ENCODE measurements at regions not wholly inside any gene's neighbourhood (a gene's known extent, or its start where the extent isn't known, plus 50 kb on each side); places are given as distances from the start of the nearest gene placed in this dataset.

- H3K27ac ChIP-seq: no peak overlapping the region
- no peaks in the 10 kb centered on the region for H3K9me3 ChIP-seq
- no peak for DNase-seq
- H3K4me1 ChIP-seq: no peaks in the 10 kb centered on the region
- H3K4me3 ChIP-seq: no peak overlapping the region
- no peaks in the 10 kb centered on the region for H3K27me3 ChIP-seq
- no peaks in the 10 kb centered on the region for H3K36me3 ChIP-seq
- TF ChIP-seq, protein P1, sequence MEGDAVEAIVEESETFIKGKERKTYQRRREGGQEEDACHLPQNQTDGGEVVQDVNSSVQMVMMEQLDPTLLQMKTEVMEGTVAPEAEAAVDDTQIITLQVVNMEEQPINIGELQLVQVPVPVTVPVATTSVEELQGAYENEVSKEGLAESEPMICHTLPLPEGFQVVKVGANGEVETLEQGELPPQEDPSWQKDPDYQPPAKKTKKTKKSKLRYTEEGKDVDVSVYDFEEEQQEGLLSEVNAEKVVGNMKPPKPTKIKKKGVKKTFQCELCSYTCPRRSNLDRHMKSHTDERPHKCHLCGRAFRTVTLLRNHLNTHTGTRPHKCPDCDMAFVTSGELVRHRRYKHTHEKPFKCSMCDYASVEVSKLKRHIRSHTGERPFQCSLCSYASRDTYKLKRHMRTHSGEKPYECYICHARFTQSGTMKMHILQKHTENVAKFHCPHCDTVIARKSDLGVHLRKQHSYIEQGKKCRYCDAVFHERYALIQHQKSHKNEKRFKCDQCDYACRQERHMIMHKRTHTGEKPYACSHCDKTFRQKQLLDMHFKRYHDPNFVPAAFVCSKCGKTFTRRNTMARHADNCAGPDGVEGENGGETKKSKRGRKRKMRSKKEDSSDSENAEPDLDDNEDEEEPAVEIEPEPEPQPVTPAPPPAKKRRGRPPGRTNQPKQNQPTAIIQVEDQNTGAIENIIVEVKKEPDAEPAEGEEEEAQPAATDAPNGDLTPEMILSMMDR (IDR thresholded peaks at IDR 0.05): no peak
- no peak for TF ChIP-seq POLR2A (IDR thresholded peaks at IDR 0.05)
Measured at GRCh38 chrX:16308773-16309172, 141.5 kb downstream of the MAGEB17 start.

DNA sequence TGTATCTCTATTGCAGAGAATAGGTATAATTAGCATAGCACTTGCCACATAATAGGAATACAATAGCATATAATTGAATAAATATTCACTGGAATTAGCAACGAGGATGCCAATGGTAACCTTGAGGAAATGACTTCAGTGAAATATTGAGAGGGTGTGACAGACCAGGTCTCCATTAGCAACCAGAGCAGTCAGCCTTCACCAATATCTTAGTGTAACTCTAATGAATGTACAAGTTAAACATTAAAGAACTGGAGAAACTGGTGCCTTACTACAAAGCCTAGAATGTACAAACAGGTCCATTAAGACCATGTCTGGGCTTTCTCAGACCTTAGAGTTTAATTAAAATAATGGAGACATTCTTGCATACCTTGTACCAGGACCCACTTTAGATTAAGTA is 143.0 kb downstream of the MAGEB17 start:
- TF ChIP-seq POLR2A (IDR thresholded peaks at IDR 0.05): no peak
- TF ChIP-seq, protein P1 (IDR thresholded peaks at IDR 0.05): no peak
- no peak for DNase-seq
- no peak overlapping the region for H3K4me3 ChIP-seq
- H3K27ac ChIP-seq: no peak overlapping the region
- no peaks in the 10 kb centered on the region for H3K4me1 ChIP-seq
- no peaks in the 10 kb centered on the region for H3K27me3 ChIP-seq
- H3K9me3 ChIP-seq: no peaks in the 10 kb centered on the region
- no peaks in the 10 kb centered on the region for H3K36me3 ChIP-seq

GRCh38 chrX:16311671-16312070 is 144.4 kb downstream of the MAGEB17 start:
- no peaks in the 10 kb centered on the region for H3K4me1 ChIP-seq
- TF ChIP-seq, protein P1 (IDR thresholded peaks at IDR 0.05): no peak
- no peak for TF ChIP-seq POLR2A (IDR thresholded peaks at IDR 0.05)
- H3K36me3 ChIP-seq: no peaks in the 10 kb centered on the region
- no peak for DNase-seq
- no peaks in the 10 kb centered on the region for H3K9me3 ChIP-seq
- H3K27ac ChIP-seq: no peak overlapping the region
- H3K4me3 ChIP-seq: no peak overlapping the region
- H3K27me3 ChIP-seq: no peaks in the 10 kb centered on the region

GRCh38 chrX:16312761-16313623 is 145.7 kb downstream of the MAGEB17 start:
- no peaks in the 10 kb centered on the region for H3K27me3 ChIP-seq
- H3K9me3 ChIP-seq: no peaks in the 10 kb centered on the region
- TF ChIP-seq, protein P1 (IDR thresholded peaks at IDR 0.05): no peak
- no peak for TF ChIP-seq POLR2A (IDR thresholded peaks at IDR 0.05)

DNA sequence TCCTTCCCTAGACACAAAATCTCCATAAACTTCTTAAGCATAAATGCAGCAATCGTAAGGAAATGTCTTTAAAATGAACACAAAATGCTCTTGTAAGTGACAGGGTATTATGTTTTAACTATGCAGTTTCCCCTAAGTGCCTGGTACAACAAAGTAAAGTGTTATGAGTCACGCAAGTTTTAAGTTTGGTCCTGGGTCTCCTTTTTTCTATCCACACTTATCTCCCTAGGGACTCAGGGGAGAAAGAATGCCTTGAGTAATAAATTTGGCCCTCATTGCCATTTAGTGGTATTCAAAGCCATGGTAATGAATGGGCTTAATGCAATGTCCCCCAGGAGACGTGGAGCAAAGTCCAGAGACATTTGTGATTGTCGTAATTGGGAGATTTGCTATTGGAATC is 149.1 kb downstream of the MAGEB17 start:
- no peak overlapping the region for H3K4me3 ChIP-seq
- H3K4me1 ChIP-seq: no peaks in the 10 kb centered on the region
- DNase-seq: no peak
- TF ChIP-seq, protein P1 (IDR thresholded peaks at IDR 0.05): no peak
- no peak for TF ChIP-seq POLR2A (IDR thresholded peaks at IDR 0.05)
- no peak overlapping the region for H3K27ac ChIP-seq
- no peaks in the 10 kb centered on the region for H3K27me3 ChIP-seq
- H3K9me3 ChIP-seq: no peaks in the 10 kb centered on the region
- no peaks in the 10 kb centered on the region for H3K36me3 ChIP-seq

More at GRCh38 chrX:16312761-16313623, 145.7 kb downstream of the MAGEB17 start:
- H3K36me3 ChIP-seq: no peaks in the 10 kb centered on the region
- no peak overlapping the region for H3K4me3 ChIP-seq
- no peaks in the 10 kb centered on the region for H3K4me1 ChIP-seq
- no peak for DNase-seq
- H3K27ac ChIP-seq: no peak overlapping the region

Measured in Peyer's patch (tissue), 4 donors.